Endothelial cell of umbilical vein (primary cell): ENCODE measurements at regions not wholly inside any gene's neighbourhood (a gene's known extent, or its start where the extent isn't known, plus 50 kb on each side); places are given as distances from the start of the nearest gene placed in this dataset.

Experiments
- BruUV-seq: library from RNA; stranded (reverse); fragments of 400-500 nt; replicated peaks from 2 replicates; lab custom pipeline; 2021; lab: Mats Ljungman, UMichigan
- CTCF ChIA-PET: fragments of 300-600, 350-600 bp; sonication (Branson Sonifier 250); formaldehyde crosslinking; loops from one replicate; lab custom pipeline; 2021; ENCODE audit warnings: antibody characterized with exemption, inconsistent platforms; lab: Charles Lee
- POLR2A ChIA-PET: fragments of 300-600, 350-600 bp; sonication (Branson Sonifier 250); formaldehyde crosslinking; loops from one replicate; lab custom pipeline; 2021; ENCODE audit warnings: antibody characterized with exemption, inconsistent platforms; lab: Charles Lee
- DNase-seq: peaks from one replicate; pipeline ENCODE4 v3.0.0-alpha.2; 2011; ENCODE audit warnings: low read depth, low spot score
- FAIRE-seq: peaks from 2 replicates; lab custom pipeline; 2011; peaks lifted over from hg19 to GRCh38; lab: Jason Lieb, UNC
- H2AFZ ChIP-seq: 2 replicates; pipeline ENCODE4 v1.6.0; 2012; ENCODE audit warnings: low read depth, low read length, control low read depth, inconsistent platforms
- H3K27ac ChIP-seq: 2 replicates; pipeline ENCODE4 v1.5.1; 2011; ENCODE audit warnings: low read depth, mild to moderate bottlenecking, control low read depth, low read length, moderate library complexity; ENCODE audit not compliant: insufficient read depth
- H3K27me3 ChIP-seq, 2 experiments: 2 replicates each; pipeline versions ENCODE4 v1.6.0 to v1.6.1; 2011; ENCODE audit warnings: low read length in 2 of 2, mixed read lengths in 1 of 2; ENCODE audit not compliant: control insufficient read depth in 2 of 2, insufficient read depth in 2 of 2
- H3K36me3 ChIP-seq, 2 experiments: 2 replicates in 1 of 2; 3 replicates in 1 of 2; pipeline ENCODE4 v1.5.1; 2011; ENCODE audit warnings: low read length in 2 of 2, mild to moderate bottlenecking in 1 of 2, moderate library complexity in 1 of 2; ENCODE audit not compliant: control insufficient read depth in 2 of 2, insufficient read depth in 2 of 2; ENCODE audit errors: extremely low read depth in 1 of 2
- H3K4me1 ChIP-seq: 3 replicates; pipeline ENCODE4 v1.5.1; 2011; ENCODE audit warnings: mild to moderate bottlenecking, low read length; ENCODE audit not compliant: control insufficient read depth, insufficient read depth; ENCODE audit errors: extremely low read depth
- H3K4me2 ChIP-seq: 2 replicates; pipeline ENCODE4 v1.6.1; 2011; ENCODE audit warnings: low read length, control low read depth, mixed read lengths; ENCODE audit not compliant: insufficient read depth
- H3K4me3 ChIP-seq, 3 experiments: fragments of 200-600 bp in 1 of 3; sonication (generic), shearing (Covaris generic) in 1 of 3; replicated peaks in 1 of 3; 2 replicates each; pipeline ENCODE4 v1.5.1; 2011 to 2016; ENCODE audit warnings: control low read depth in 3 of 3, low read length in 3 of 3, mild to moderate bottlenecking in 2 of 3, inconsistent platforms in 1 of 3, low read depth in 1 of 3, moderate library complexity in 1 of 3; ENCODE audit not compliant: insufficient read depth in 1 of 3
- H3K79me2 ChIP-seq: 2 replicates; pipeline ENCODE4 v1.6.0; 2012; ENCODE audit warnings: low read length, inconsistent platforms; ENCODE audit not compliant: control insufficient read depth, insufficient read depth
- H3K9ac ChIP-seq: replicated peaks from 2 replicates; pipeline ENCODE3; 2011; ENCODE audit warnings: low read length, control low read depth; ENCODE audit not compliant: insufficient read depth; ENCODE audit errors: extremely low read depth
- H3K9me1 ChIP-seq: replicated peaks from 3 replicates; pipeline ENCODE4 v1.6.0; 2011; ENCODE audit warnings: mild to moderate bottlenecking, low read length; ENCODE audit not compliant: control insufficient read depth, insufficient read depth; ENCODE audit errors: extremely low read depth
- H3K9me3 ChIP-seq: replicated peaks from 2 replicates; pipeline ENCODE4 v1.5.1; 2012; ENCODE audit warnings: low read length, inconsistent platforms; ENCODE audit not compliant: control insufficient read depth, insufficient read depth
- H4K20me1 ChIP-seq: replicated peaks from 2 replicates; pipeline ENCODE3; 2011; ENCODE audit warnings: mild to moderate bottlenecking, low read length; ENCODE audit not compliant: control insufficient read depth, insufficient read depth; ENCODE audit errors: extremely low read depth
- EZH2 ChIP-seq: IDR thresholded peaks from 2 replicates; pipeline ENCODE4 v1.6.1; 2012; ENCODE audit warnings: borderline replicate concordance, low read depth, mild to moderate bottlenecking, moderate library complexity, low read length, inconsistent platforms; ENCODE audit not compliant: severe bottlenecking
- FOS ChIP-seq: IDR thresholded peaks from 2 replicates; pipeline ENCODE4 v1.6.1; 2011; ENCODE audit warnings: mild to moderate bottlenecking, low read length, moderate library complexity, borderline replicate concordance; ENCODE audit not compliant: insufficient read depth
- GATA2 ChIP-seq: IDR thresholded peaks from 2 replicates; pipeline ENCODE4 v1.7.0; 2011; ENCODE audit warnings: low read depth, mild to moderate bottlenecking, moderate library complexity, mixed read lengths, low read length; ENCODE audit not compliant: insufficient read length, insufficient read depth
- JUN ChIP-seq: IDR thresholded peaks from 2 replicates; pipeline ENCODE4 v1.6.1; 2011; ENCODE audit warnings: borderline replicate concordance, low read depth; ENCODE audit not compliant: insufficient read length, insufficient read depth
- MYC ChIP-seq: IDR thresholded peaks from one replicate; pipeline ENCODE4 v1.6.1; 2011; ENCODE audit warnings: mild to moderate bottlenecking, low read depth, low read length
- POLR2A ChIP-seq: IDR thresholded peaks from 2 replicates; pipeline ENCODE4 v1.6.1; 2012; ENCODE audit warnings: low read depth, mild to moderate bottlenecking, control low read depth, low read length
- POLR2AphosphoS5 ChIP-seq: IDR thresholded peaks from 2 replicates; pipeline ENCODE4 v1.6.1; 2012; ENCODE audit warnings: low read depth, mild to moderate bottlenecking, control low read depth, low read length, moderate library complexity; ENCODE audit not compliant: insufficient read depth
- dilution Hi-C: fragments of 300-500 bp; cut with MboI; formaldehyde crosslinking; loops from one replicate; pipeline ENCODE4 v1.15.0; 2019; ENCODE audit warnings: low sequenced_read_pairs; ENCODE audit not compliant: extremely low pct_ligation_motif_present
- intact Hi-C: fragments of 100-400 bp; cut with micrococcal nuclease; formaldehyde crosslinking; loops from one replicate; pipeline ENCODE4 v1.10.0; 2022
- TF ChIP-seq, protein P1 (sequence below), 2 donors: IDR thresholded peaks; 1 replicate in 1 of 2; 2 replicates in 1 of 2; pipeline ENCODE4 v1.5.1; 2011; ENCODE audit warnings: low read length in 2 of 2, mild to moderate bottlenecking in 2 of 2, moderate library complexity in 2 of 2, control low read depth in 1 of 2, inconsistent platforms in 1 of 2, low read depth in 1 of 2; ENCODE audit not compliant: insufficient read depth in 1 of 2; ENCODE audit errors: extremely low read depth in 1 of 2
- TF ChIP-seq, protein P2 (sequence below): IDR thresholded peaks from 2 replicates; pipeline ENCODE4 v1.6.1; 2011; ENCODE audit not compliant: insufficient read depth, insufficient read length

DNA sequence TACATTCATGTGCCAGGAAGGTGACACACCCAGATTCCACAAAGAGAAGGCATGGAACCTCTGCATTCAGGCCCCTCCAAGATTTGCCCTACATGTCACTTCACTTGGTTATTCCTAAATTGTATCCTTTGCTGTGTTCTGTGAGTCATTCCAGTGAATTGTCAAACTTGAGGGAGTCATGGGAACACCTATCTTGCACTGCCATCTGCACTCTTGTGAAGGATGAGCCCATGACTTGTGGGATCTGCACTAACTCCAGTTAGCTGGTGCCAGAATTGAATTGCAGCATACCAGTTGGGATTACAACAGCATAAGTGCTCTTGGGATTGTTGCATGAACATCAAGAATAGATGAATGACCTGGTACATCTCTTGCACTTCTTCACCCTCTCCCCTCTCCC is 1288.0 kb upstream of the ZEB2 start:
- POLR2A ChIA-PET = no interaction called here
- no peaks in the 10 kb centered on the region for H3K9me1 ChIP-seq
- no peaks in the 10 kb centered on the region for H3K36me3 ChIP-seq
- BruUV-seq = no TSS peak
- H3K4me2 ChIP-seq = no peak overlapping the region
- H3K9me3 ChIP-seq = no peaks in the 10 kb centered on the region
- no peak overlapping the region for H2AFZ ChIP-seq
- FAIRE-seq = no peak
- no peak overlapping the region for H3K4me3 ChIP-seq
- DNase-seq = no peak
- H3K4me1 ChIP-seq = peaks cover 18% of the 10 kb centered on the region
- no peaks in the 10 kb centered on the region for H4K20me1 ChIP-seq
- intact Hi-C loops (no loop called here), dilution Hi-C loops (no loop called here)
- no peaks in the 10 kb centered on the region for H3K79me2 ChIP-seq
- TF ChIP-seq JUN = no peak
- TF ChIP-seq, protein P1, sequence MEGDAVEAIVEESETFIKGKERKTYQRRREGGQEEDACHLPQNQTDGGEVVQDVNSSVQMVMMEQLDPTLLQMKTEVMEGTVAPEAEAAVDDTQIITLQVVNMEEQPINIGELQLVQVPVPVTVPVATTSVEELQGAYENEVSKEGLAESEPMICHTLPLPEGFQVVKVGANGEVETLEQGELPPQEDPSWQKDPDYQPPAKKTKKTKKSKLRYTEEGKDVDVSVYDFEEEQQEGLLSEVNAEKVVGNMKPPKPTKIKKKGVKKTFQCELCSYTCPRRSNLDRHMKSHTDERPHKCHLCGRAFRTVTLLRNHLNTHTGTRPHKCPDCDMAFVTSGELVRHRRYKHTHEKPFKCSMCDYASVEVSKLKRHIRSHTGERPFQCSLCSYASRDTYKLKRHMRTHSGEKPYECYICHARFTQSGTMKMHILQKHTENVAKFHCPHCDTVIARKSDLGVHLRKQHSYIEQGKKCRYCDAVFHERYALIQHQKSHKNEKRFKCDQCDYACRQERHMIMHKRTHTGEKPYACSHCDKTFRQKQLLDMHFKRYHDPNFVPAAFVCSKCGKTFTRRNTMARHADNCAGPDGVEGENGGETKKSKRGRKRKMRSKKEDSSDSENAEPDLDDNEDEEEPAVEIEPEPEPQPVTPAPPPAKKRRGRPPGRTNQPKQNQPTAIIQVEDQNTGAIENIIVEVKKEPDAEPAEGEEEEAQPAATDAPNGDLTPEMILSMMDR (IDR thresholded peaks at IDR 0.05; ENCODE audit: extremely low read depth in 1 of 2, insufficient read depth in 1 of 2, low read depth in 1 of 2, low read length in 2 of 2) = no peak
- no peak for TF ChIP-seq EZH2
- TF ChIP-seq FOS = no peak
- TF ChIP-seq, protein P2, sequence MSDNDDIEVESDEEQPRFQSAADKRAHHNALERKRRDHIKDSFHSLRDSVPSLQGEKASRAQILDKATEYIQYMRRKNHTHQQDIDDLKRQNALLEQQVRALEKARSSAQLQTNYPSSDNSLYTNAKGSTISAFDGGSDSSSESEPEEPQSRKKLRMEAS = no peak
- no peak for TF ChIP-seq GATA2
- TF ChIP-seq MYC = no peak
- no peak for TF ChIP-seq POLR2AphosphoS5
- no peak for TF ChIP-seq POLR2A
- CTCF ChIA-PET = no interaction called here
- no peak overlapping the region for H3K9ac ChIP-seq
- no peaks in the 10 kb centered on the region for H3K27me3 ChIP-seq
- no peak overlapping the region for H3K27ac ChIP-seq
